A204.1 (cell line): ENCODE measurements at regions not wholly inside any gene's neighbourhood (a gene's known extent, or its start where the extent isn't known, plus 50 kb on each side); places are given as distances from the start of the nearest gene placed in this dataset.
"Not testable (repeated sequence)": the region's sequence is repeated elsewhere in the genome, so short reads cannot be mapped to it uniquely, and the experiment has no call there.

Experiments used
- FAIRE-seq: peaks from 2 replicates; lab custom pipeline; 2012; peaks lifted over from hg19 to GRCh38; lab: Jason Lieb, UNC

DNA sequence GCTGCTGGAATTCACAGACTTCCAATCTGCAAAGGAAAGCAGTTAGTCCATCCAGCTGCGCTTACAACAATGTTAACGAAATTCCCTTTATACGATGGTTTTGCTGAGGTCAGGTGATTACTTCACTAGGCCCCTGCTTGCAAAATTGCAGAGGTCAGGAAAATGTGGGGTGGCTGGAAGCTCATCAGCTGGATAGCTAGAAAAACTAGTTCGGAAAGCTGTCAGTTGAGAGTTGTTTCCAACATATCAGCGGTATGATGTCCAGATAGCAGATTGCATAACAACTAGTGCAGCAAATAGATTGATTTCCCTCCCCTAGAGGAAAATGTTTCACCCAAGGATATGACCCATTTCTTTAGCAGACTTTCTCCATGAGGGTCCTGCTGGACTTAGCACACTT lies 2021.1 kb upstream of the CELF4 start:
- no peak for FAIRE-seq

- FAIRE-seq: no peak
These were observed 2009.3 kb upstream of the CELF4 start for GRCh38 chr18:39574897-39575296.

- FAIRE-seq: no peak
These were observed 2005.9 kb upstream of the CELF4 start for GRCh38 chr18:39571511-39571910.

DNA sequence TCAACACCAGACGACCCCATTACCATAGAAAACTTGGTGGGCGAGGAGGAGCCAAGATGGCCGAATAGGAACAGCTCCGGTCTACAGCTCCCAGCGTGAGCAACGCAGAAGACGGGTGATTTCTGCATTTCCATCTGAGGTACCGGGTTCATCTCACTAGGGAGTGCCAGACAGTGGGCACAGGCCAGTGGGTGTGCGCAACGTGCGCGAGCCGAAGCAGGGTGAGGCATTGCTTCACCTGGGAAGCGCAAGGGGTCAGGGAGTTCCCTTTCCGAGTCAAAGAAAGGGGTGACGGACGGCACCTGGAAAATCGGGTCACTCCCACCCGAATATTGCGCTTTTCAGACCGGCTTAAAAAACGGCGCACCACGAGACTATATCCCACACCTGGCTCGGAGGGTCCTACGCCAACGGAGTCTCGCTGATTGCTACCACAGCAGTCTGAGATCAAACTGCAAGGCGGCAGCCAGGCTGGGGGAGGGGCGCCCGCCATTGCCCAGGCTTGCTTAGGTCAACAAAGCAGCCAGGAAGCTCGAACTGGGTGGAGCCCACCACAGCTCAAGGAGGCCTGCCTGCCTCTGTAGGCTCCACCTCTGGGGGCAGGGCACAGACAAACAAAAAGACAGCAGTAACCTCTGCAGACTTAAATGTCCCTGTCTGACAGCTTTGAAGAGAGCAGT lies 2000.1 kb upstream of the CELF4 start:
- not testable (repeated sequence) for FAIRE-seq

GRCh38 chr18:39564716-39565115 lies 1999.1 kb upstream of the CELF4 start:
- no peak for FAIRE-seq

DNA sequence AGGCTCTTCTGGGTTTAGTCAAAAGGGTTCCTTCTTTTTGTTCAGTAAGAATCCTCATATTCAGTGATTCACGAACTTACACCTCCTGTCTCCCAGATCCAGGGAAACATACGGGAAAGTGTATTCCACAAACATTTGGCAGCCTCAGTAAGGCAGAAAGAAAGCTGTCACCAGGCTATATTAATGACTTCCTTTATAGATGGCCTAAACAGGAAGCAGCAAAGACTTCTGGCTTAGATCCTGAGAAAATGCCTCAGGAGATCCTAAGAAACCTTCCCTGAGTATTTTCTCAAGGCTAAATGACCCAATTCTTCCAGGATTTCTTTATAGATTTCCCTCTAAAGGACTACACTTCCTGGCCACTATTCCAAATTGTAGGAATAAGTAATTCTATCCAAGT lies 1995.5 kb upstream of the CELF4 start:
- no peak for FAIRE-seq

DNA sequence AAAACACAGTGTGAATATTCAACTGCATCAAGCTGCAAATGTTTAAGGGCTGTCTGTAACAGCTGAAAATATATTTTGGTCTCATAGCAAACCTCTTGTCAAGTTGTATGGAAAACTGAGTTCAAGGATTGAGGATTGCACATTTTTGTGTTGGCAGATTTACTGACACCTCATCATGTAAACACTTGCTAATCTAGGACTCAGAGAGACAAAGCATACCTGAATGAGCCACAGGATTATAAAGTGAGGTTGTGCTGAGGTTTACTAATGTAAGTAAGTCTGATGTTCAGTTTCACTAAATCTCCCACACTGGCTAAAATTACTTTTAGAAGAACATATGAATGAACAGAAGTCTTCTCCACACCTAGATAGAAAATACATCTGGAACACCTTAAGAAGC lies 1993.1 kb upstream of the CELF4 start:
- no peak for FAIRE-seq

DNA sequence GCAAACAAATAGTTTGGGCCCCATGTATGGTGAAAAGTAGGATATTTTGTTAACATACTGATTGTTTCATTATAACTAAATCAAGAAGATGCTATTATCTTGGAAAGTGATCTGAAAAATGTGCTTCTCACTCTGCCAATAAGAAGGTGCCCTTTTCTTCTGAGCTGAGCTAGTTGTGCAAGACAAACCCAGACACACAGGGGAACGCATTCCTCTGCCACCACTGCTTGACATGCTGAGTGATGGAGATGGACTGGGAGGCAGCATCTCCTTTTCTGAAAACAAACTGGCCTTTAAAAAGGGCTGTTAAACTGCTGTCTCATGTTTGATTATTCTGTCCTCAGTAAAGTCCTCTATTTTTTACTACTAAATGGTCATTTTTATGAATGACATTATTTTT lies 1989.9 kb upstream of the CELF4 start:
- FAIRE-seq: no peak

DNA sequence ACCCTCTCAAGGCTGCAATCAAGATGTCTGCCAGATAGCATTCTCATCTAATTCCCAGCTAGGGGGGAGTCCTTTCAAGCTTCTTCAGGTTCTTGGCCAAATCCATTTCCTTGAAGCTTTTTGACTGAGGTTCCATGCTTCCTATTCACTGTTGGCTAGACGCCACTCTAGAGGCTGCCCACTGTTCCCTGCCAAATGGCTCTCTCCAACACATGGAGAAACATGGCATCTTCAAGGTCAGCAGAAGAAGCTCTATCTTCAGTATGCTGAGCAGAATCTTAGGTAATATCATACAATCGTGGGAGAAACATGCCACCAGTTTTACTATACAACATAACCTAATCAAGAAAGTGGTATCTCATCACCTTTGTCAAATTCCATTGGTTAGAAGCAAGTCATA lies 1985.1 kb upstream of the CELF4 start:
- no peak for FAIRE-seq

GRCh38 chr18:39549144-39549543 lies 1983.5 kb upstream of the CELF4 start:
- FAIRE-seq: no peak

GRCh38 chr18:39531659-39532058 lies 1966.1 kb upstream of the CELF4 start:
- no peak for FAIRE-seq

DNA sequence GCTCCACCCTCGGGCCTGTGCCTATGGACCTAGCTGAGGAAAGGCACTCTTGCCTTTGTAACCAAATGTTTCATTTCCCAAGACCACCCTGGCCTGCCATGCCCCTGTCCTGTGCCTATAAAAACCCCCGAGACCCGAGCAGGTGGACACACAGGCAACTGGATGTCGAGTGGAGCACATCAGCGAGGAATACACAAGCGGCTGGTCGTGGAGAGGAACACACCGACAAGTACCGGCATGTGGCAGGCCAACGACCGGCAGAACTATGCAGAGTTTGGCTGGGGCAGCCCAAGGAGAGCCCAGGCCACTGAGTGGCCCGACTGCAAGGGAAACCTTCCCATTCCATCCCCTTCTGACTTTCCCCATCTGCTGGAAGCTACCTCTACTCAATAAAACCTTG lies 1963.8 kb upstream of the CELF4 start:
- FAIRE-seq: no peak

GRCh38 chr18:39527465-39527864 lies 1961.9 kb upstream of the CELF4 start:
- FAIRE-seq: no peak

DNA sequence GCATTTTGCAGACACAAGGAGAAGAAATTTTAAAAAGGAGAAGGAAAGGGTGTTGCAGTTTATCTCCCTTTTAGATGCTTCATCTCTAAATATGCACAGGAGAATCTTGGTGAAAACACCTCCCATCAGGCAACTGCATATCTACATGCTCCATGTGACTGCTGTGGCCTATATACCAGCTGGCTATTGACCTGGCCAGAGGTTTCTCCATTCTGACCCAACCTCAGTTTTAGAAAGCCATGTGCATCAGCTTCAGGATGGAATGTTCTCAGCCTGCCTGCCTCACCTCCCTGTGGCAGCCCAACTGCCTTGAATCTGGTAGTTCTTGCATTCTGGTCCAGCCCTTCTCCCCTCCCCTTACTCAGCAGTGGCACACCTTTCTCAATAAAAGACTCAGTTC lies 1958.8 kb upstream of the CELF4 start:
- FAIRE-seq: no peak

DNA sequence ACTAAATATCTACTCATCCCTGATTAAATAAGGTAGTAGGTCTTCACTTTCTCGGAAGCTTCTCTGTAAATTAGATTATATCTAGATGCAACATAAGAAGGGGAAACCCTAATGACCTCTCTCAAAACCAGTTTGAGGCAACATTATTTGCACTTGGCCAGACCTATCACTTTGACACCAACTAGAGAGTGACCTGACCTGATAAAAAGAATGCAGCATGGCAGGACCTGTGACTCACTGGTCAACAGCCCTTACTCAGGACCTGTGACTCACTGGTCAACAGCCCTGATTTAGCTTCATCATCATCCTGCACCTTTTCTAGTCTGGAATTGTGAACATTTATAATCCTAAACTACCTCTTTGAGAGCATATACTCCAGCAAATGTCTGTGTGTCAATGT lies 1957.7 kb upstream of the CELF4 start:
- no peak for FAIRE-seq

GRCh38 chr18:39521164-39521563 lies 1955.6 kb upstream of the CELF4 start:
- FAIRE-seq: no peak

DNA sequence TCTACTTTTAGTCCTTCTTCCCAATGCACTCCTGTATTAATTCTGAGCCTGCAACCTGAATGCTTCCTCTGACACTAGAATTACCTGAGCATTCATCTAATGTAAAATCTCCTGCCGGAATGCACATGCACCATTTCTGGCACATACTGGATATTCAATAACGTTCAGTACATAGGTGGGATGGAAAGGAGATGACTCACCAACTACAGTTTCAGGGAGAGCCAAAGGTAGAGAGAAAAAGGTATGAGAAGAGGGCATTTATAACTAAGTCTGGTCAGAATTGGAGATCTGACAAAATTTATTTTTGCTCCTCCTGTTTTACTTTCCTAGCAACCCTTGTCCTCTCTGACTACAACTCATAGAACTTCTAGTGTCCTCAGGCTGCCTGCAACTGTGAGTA lies 1954.1 kb upstream of the CELF4 start:
- no peak for FAIRE-seq

- no peak for FAIRE-seq
These were observed 1949.7 kb upstream of the CELF4 start for GRCh38 chr18:39515299-39515698.

DNA sequence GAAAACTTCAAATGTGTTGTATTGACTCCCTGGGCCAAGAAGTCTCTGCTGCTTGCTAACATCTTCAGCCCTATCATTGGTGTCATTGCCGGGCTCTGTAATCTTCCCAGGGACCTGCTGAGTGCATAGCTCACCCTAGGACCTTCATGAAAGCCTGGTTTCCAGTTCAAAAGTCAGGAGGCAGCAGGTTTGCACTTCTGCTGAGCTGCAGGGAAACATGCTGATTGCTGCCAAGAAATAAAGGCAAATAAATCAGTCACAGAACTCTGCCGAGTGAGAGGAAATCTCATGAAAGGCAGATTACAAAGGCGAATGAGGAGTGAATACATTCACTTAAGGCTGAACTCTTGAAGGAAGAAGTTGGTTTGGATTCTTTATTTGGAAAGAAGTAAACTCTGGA lies 1947.6 kb upstream of the CELF4 start:
- FAIRE-seq: no peak

DNA sequence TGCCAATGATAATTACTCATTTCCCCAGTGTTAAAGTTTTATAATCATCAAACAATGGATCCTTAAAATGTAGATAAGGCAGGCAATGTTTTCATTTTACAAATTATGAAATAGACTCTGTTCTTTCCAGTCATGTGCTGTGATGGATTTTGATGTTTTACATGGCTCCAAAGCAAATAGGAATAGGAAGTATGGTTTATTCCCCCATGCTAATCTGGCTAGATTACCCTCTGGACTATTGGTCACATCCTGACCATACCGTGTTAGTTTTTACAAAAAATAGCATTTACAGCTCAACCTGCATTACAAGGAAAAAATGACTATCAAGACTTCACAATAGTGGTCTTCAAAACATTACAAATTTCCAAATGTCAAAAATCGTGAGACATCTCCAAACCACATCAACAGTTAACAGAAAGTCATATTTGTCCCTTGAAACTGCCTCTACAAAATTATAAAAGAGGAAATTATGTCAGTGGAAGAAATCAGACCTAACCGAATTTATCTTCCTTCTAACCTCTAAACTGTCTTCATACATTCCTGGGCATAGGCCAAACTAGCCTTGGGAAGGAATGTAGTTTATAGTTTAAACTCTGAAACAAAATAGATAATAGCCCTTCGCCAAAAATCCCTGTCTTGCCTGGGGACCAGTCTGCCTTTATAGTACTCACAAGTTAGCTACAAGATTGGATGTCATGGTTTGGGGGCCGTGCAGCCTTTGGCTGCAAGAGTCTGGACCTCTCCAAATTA lies 1941.2 kb upstream of the CELF4 start:
- no peak for FAIRE-seq

DNA sequence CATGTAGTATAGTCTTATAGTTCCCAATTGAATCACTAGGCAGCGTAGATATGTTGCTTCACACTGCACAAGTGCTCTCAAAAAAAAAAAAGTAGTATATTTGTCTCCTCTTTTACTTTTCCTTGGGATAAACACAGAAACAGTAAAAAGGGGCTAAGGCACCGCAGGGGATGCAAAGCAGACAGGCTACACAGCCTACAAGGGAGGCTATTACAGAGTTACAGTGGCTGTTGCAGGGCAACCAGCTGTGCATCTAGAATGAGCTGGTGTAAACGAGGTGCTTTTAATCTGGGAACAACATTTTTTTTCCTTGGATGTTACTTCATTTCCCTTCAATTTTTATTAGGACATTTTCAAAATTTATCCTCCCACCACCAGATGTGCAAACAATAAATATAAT lies 1934.7 kb upstream of the CELF4 start:
- no peak for FAIRE-seq

- no peak for FAIRE-seq
These were observed 1932.2 kb upstream of the CELF4 start for GRCh38 chr18:39497821-39498220.

GRCh38 chr18:39496986-39497385 lies 1931.4 kb upstream of the CELF4 start:
- no peak for FAIRE-seq

DNA sequence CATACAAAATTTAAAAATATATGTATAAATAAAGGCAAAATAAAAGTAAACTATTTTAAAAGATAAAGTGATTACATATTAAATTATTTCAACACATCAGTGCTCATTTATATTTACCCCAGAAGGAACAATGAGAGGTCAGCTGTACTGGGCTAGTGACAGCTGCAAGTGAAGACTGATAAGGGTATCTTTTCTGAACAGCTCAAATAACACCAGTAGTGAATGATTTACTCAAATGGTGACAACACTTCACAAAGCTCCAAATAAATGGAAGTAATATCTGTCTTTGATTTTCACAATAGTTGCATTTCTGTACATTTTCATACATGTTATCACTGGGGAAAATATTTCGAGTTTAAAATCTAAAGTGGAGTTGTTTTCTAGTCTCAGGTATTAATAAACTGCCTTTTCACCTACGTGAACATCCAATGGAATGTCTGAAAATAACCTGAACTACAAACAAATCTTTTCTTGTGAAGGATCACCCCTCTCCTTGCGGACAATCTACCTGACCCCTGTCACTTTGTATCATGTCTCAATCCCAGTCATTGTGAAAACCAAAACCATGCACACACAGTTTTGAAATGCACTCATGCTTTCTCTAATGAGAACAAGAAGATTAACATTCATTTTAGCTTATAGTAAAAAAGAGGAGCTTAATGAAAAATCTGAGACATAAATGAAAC lies 1928.8 kb upstream of the CELF4 start:
- no peak for FAIRE-seq
